ENCODE measurements at regions not wholly inside any gene's neighbourhood (a gene's known extent, or its start where the extent isn't known, plus 50 kb on each side); places are given as distances from the start of the nearest gene placed in this dataset.

- DNase-seq (ENCODE audit: low read depth, low spot score): peak; percentile 33
These were observed 55.1 kb upstream of the LAMA2 start for GRCh38 chr6:128827675-128828464.

GRCh38 chr6:128826606-128827005 is 56.3 kb upstream of the LAMA2 start:
- no peak overlapping the region for H3K4me3 ChIP-seq (ENCODE audit: low read depth, low read length)
- no peak for DNase-seq (ENCODE audit: low read depth, low spot score)
- in situ Hi-C loops (cut with HindIII; ENCODE audit: low sequenced_read_pairs): no loop called here
- TF ChIP-seq CTCF (IDR thresholded peaks at IDR 0.05; ENCODE audit: low read depth, low read length): no peak

More at GRCh38 chr6:128827675-128828464, 55.1 kb upstream of the LAMA2 start:
- no peak for TF ChIP-seq CTCF (IDR thresholded peaks at IDR 0.05; ENCODE audit: low read depth, low read length)
- in situ Hi-C loops (cut with HindIII; ENCODE audit: low sequenced_read_pairs): no loop called here
- no peak overlapping the region for H3K4me3 ChIP-seq (ENCODE audit: low read depth, low read length)

GRCh38 chr6:128822271-128822670 is 60.7 kb upstream of the LAMA2 start:
- H3K4me3 ChIP-seq (ENCODE audit: low read depth, low read length): no peak overlapping the region
- no peak for TF ChIP-seq CTCF (IDR thresholded peaks at IDR 0.05; ENCODE audit: low read depth, low read length)
- in situ Hi-C loops (cut with HindIII; ENCODE audit: low sequenced_read_pairs): no loop called here
- peak; percentile 58 for DNase-seq (ENCODE audit: low read depth, low spot score)

GRCh38 chr6:128821116-128821515 is 61.8 kb upstream of the LAMA2 start:
- DNase-seq (ENCODE audit: low read depth, low spot score): no peak
- in situ Hi-C loops (cut with HindIII; ENCODE audit: low sequenced_read_pairs): no loop called here
- no peak overlapping the region for H3K4me3 ChIP-seq (ENCODE audit: low read depth, low read length)
- TF ChIP-seq CTCF (IDR thresholded peaks at IDR 0.05; ENCODE audit: low read depth, low read length): no peak

- no peak for DNase-seq (ENCODE audit: low read depth, low spot score)
- no peak overlapping the region for H3K4me3 ChIP-seq (ENCODE audit: low read depth, low read length)
- no peak for TF ChIP-seq CTCF (IDR thresholded peaks at IDR 0.05; ENCODE audit: low read depth, low read length)
- in situ Hi-C loops (cut with HindIII; ENCODE audit: low sequenced_read_pairs): no loop called here
These were observed 74.1 kb upstream of the LAMA2 start for GRCh38 chr6:128808856-128809255.

GRCh38 chr6:128807577-128807976 is 75.4 kb upstream of the LAMA2 start:
- DNase-seq (ENCODE audit: low read depth, low spot score): peak; percentile 74
- TF ChIP-seq CTCF (IDR thresholded peaks at IDR 0.05; ENCODE audit: low read depth, low read length): peak; percentile 45
- in situ Hi-C loops (cut with HindIII; ENCODE audit: low sequenced_read_pairs): no loop called here
- no peak overlapping the region for H3K4me3 ChIP-seq (ENCODE audit: low read depth, low read length)
